ENCODE measurements at regions not wholly inside any gene's neighbourhood (a gene's known extent, or its start where the extent isn't known, plus 50 kb on each side); places are given as distances from the start of the nearest gene placed in this dataset.

DNA sequence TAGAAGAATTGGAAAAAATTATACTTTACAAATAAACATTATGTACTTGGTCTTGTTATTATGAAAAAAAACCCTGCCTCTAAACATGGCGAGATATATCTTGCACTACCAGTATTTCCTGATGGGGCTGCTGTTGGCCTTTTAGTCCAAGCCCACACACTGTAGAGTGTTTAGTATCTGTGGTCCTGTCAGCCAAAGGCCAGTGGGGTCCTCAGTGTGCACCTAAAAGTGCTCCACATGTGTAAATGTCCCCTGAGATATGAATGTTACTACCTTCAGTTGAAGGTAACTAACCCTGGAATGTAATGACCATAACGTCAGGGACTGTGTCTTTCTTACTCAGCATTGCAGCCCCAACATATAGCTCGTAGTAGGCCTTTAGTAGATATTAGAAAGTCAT, 71.1 kb upstream of the HK2 start:
- H3K79me2 ChIP-seq: no peaks in the 10 kb centered on the region
- TF ChIP-seq EZH2 (IDR thresholded peaks at IDR 0.05; ENCODE audit: borderline replicate concordance) (no peak), CTCF (IDR thresholded peaks at IDR 0.05; ENCODE audit: poor library complexity) (peak; percentile 5), EZH2phosphoT487 (IDR thresholded peaks at IDR 0.05; ENCODE audit: low read depth, severe bottlenecking, unreplicated experiment) (no peak)
- no peak overlapping the region for H3K27ac ChIP-seq
- H3K9me2 ChIP-seq (replicated peaks; ENCODE audit: insufficient read depth): no peaks in the 10 kb centered on the region
- no peak overlapping the region for H3K4me2 ChIP-seq
- no peak overlapping the region for H3K4me3 ChIP-seq
- WGBS (ENCODE audit: low lambda C conversion rate, missing lambda C conversion rate): 83% methylated on average over 3 of the region's 3 CpGs
- no peaks in the 10 kb centered on the region for H3K9me3 ChIP-seq (ENCODE audit: low read depth)
- no peaks in the 10 kb centered on the region for H3K36me3 ChIP-seq (replicated peaks; ENCODE audit: insufficient read depth, low read depth)
- H3K4me1 ChIP-seq (ENCODE audit: insufficient read depth): peaks cover 4% of the 10 kb centered on the region
- no peaks in the 10 kb centered on the region for H4K20me1 ChIP-seq (ENCODE audit: insufficient read depth, poor library complexity, severe bottlenecking)
- no peak for DNase-seq (ENCODE audit: low spot score)
- H2AFZ ChIP-seq: no peak overlapping the region
- no peaks in the 10 kb centered on the region for H3K27me3 ChIP-seq

GRCh38 chr2:74763962-74764428, 69.9 kb upstream of the HK2 start:
- DNase-seq (ENCODE audit: low spot score): no peak
- no peak for TF ChIP-seq EZH2 (IDR thresholded peaks at IDR 0.05; ENCODE audit: borderline replicate concordance)
- TF ChIP-seq EZH2phosphoT487 (IDR thresholded peaks at IDR 0.05; ENCODE audit: low read depth, severe bottlenecking, unreplicated experiment): no peak
- TF ChIP-seq CTCF (IDR thresholded peaks at IDR 0.05; ENCODE audit: poor library complexity): no peak
- H3K9me2 ChIP-seq (replicated peaks; ENCODE audit: insufficient read depth): no peaks in the 10 kb centered on the region
- H3K79me2 ChIP-seq: no peaks in the 10 kb centered on the region
- H3K9me3 ChIP-seq (ENCODE audit: low read depth): no peaks in the 10 kb centered on the region
- no peaks in the 10 kb centered on the region for H3K27me3 ChIP-seq
- no peaks in the 10 kb centered on the region for H4K20me1 ChIP-seq (ENCODE audit: insufficient read depth, poor library complexity, severe bottlenecking)
- H3K4me3 ChIP-seq: no peak overlapping the region
- no peaks in the 10 kb centered on the region for H3K36me3 ChIP-seq (replicated peaks; ENCODE audit: insufficient read depth, low read depth)
- no peak overlapping the region for H3K4me2 ChIP-seq
- H3K27ac ChIP-seq: no peak overlapping the region
- peaks cover 4% of the 10 kb centered on the region for H3K4me1 ChIP-seq (ENCODE audit: insufficient read depth)
- no peak overlapping the region for H2AFZ ChIP-seq

DNA sequence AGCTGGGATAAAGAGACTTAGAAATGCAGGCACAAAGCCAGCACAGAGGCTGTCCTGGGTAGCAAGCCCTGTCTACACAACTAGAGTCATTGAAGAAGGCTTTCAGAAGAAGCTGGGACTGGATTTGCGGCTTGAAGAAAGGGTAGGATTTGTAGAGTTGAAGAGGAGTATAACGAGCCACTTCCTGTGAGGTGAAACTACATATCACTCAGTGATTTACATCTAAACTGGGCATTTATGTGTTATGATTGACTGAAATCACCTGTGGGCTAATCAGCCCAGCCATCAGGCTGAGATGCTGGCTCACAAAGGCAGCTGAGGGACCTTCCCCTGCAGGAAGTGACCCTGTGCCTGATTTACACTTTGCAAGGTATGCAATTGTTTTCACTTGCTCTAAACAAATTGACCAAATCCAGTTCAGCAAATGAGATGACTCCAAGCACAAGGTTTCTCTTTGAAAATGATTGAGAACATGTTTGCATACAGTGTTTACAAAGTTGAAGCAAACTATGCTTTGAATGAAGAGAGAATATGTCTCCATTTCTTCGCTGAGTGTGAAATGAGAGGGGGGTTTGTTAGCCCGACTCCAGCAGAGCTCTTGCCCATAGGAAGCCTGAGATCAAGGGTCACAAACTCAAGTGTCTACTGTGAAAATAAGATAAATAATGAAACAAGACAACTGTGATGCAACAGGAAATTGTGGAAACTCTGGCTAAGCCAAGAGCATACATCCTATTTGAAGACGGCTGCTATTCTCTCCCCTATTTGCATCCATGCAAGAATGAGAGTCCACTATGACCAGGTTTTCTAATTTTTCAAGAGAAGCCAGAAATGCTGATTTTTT, 69.3 kb upstream of the HK2 start:
- H4K20me1 ChIP-seq (ENCODE audit: insufficient read depth, poor library complexity, severe bottlenecking): no peaks in the 10 kb centered on the region
- no peaks in the 10 kb centered on the region for H3K27me3 ChIP-seq
- peak overlapping the region; percentile 26 for H3K4me2 ChIP-seq
- peaks cover 4% of the 10 kb centered on the region for H3K4me1 ChIP-seq (ENCODE audit: insufficient read depth)
- H3K9me3 ChIP-seq (ENCODE audit: low read depth): no peaks in the 10 kb centered on the region
- no peaks in the 10 kb centered on the region for H3K9me2 ChIP-seq (replicated peaks; ENCODE audit: insufficient read depth)
- DNase-seq (ENCODE audit: low spot score): no peak
- no peak overlapping the region for H3K4me3 ChIP-seq
- no peaks in the 10 kb centered on the region for H3K36me3 ChIP-seq (replicated peaks; ENCODE audit: insufficient read depth, low read depth)
- TF ChIP-seq EZH2phosphoT487 (IDR thresholded peaks at IDR 0.05; ENCODE audit: low read depth, severe bottlenecking, unreplicated experiment): no peak
- TF ChIP-seq CTCF (IDR thresholded peaks at IDR 0.05; ENCODE audit: poor library complexity): no peak
- no peak for TF ChIP-seq EZH2 (IDR thresholded peaks at IDR 0.05; ENCODE audit: borderline replicate concordance)
- H3K27ac ChIP-seq: no peak overlapping the region
- WGBS (ENCODE audit: low lambda C conversion rate, missing lambda C conversion rate): 61% methylated on average over 5 of the region's 5 CpGs
- H3K79me2 ChIP-seq: no peaks in the 10 kb centered on the region
- H2AFZ ChIP-seq: peak overlapping the region; percentile 18
